Activated T-cell treated with anti-CD3 and anti-CD28 coated beads for 48 hours (primary cell): ENCODE measurements at regions not wholly inside any gene's neighbourhood (a gene's known extent, or its start where the extent isn't known, plus 50 kb on each side); places are given as distances from the start of the nearest gene placed in this dataset.
"Not testable (repeated sequence)": the region's sequence is repeated elsewhere in the genome, so short reads cannot be mapped to it uniquely, and the experiment has no call there.

Experiments
- DNase-seq: peaks from one replicate; pipeline ENCODE4 v3.0.0-alpha.2; 2020; ENCODE audit warnings: low read depth

DNA sequence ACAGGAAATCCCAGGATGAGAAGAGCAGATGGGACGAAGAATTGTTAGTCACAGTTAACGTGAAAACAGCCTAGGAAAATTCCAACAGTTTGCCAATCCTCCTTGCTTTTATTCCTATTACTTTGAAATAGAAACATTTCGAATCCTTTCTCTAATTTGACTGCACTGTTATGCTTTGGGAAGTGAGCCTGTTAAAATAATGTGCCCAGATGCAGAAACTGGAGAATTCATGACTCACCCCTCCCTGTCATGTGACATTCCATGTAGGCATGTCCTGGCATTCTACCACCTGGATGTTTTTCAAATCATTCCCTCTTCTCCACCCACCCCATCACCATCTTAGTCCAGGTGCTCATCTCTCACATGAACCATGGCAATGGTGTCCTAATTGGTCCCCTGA is 107.3 kb downstream of the MINAR1 start:
- no peak for DNase-seq

DNA sequence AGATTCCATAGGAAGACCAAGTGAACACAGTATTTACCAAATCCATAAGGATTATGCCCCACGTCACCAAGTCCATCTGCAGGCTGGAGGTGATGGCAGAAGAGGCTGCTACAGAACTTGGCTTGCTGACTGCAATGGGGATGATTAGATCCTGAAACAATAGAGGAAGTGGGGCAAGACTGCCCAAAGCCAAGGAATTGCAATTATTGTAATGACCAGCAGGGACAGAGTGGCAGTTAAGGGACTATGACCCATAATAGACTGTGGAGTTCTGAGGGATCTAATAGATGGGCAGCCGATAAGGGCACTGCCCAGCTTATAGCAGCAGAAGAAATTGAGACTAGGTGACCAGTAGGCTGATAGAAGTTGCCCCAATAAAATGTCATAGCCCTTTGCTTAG is 108.4 kb downstream of the MINAR1 start:
- DNase-seq, result no peak

DNA sequence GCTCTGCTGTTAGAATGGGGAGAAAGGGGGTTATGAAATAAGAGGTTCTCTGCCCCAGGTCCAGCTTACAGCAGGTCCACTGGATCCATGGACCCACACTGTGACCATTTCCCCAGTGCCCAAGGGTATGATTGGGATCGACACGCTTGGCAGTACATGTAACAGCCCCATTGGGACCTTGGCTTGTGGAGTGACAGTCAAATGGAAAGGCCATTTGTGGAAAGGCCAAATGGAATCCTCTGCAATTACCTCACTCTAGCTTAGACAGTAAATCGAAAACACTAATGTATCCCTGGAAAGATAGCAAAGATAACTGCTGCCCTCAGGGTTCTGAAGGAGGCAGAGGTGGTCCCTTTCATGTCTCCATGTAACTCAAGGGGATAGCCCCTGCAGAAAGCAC is 109.1 kb downstream of the MINAR1 start:
- DNase-seq, result no peak

DNA sequence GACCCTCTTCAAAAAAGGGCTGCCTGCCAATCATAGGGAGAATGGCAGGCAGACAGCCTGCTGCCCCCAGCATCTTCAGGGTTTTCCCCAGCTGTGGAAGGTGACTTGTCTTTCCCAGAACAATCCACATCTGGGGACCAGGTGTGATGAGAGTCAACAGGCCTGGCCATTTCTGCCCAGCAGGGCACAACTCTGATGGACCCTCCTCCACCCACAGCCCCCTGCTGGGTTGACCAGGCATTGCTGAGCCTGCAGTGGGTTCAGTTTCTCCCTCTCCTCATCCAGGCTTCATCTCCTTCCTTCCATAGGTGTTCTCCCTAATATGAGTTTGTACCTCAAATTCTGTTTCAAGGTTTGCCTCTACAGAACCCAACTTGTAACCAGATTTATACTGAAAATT is 111.0 kb downstream of the MINAR1 start:
- DNase-seq, result no peak

DNA sequence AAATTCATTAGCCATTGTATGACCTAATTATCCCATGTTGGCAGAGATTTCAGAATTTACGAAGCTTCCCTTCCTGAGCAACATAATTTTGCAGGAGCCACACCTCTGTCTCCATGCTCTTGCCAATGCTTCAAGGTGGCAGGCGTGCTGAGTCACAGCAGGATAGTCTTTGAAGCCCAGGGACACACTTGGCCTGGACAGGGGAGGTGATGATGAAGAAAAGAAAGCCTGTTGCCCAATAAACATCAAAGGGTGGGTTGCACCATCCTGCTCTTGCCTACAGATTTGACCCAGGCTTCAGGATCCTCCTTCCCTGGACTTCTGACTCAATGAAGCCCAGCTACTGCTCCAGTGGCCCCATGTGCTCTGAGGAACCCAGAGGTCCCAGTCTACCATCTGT is 117.1 kb downstream of the MINAR1 start:
- no peak for DNase-seq

DNA sequence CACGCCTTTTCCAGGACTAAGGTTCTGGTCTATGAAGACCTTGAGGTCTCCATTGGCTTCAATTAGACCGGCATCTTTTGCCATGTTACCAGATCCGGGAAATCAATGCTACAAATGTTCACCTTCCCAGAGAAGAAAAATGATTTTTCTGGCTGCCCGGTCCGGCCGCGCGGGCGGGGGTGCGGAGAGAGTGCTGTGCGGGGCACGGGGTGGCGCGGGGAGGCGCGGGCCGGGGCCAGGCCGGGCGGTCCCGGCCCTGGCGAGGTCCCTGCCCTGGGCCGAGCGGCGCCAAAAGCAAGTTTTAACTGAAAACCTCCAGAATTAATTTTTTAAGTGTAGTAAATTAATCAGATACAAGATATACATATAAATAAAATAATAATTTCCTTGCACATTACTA is 128.2 kb downstream of the MINAR1 start:
- DNase-seq, result no peak

DNA sequence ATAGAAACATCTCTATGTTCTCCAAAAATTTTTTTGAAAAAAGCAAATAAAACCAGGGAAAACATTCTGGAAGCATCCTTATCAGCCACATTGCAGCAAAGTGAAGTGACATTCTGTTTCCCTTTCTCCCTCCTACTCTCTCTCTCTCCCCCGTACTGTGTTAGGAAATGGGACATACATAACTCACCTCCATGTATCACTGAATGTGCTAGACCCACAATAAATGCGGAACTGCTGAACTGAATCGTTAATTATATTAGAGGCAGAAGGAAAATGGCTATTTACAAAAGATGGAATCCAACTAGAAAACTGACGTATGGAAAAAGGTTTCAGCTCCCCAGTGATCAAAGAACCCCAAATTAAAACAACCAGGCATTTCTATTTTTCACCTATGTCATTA is 129.8 kb downstream of the MINAR1 start:
- no peak for DNase-seq

DNA sequence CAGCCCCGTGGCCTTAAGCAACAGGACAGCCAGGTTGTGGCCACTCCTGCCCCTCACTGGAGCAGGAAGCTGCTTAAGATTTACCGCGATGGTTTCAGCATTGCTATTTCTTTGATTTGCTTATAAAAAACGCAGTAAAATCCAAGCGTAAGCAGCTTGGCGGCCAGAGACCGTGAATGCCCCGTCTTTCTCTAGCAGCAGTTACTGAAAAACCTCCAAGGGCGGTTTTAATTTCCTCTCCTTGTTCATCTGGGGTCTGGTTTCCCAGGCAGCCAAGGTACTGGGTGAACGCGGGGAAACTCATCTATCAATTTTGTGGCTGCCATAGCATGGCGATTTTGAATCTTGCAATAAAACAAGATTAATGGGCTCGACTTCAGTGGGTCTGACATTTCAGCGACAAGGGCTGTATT is 130.3 kb downstream of the MINAR1 start:
- DNase-seq, result no peak

DNA sequence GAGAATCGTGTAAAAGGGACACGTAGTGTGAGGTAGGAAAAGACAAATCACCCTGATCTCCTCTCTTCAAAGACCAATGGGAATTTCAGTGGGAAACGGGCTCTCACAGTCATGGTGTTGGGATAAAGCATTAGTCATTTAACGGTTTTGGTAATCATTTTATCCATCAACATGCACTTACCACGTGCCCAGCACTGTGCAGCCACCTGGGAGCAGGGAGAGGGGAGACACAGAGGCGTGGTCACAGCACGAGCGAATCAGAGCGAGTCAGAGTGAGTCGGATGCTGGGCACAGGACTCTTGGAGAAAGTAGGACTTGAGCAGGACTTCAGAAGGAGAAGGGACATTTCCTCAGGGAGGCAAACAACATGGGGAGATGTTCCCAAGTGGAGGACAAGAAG is 130.8 kb downstream of the MINAR1 start:
- DNase-seq, result no peak

DNA sequence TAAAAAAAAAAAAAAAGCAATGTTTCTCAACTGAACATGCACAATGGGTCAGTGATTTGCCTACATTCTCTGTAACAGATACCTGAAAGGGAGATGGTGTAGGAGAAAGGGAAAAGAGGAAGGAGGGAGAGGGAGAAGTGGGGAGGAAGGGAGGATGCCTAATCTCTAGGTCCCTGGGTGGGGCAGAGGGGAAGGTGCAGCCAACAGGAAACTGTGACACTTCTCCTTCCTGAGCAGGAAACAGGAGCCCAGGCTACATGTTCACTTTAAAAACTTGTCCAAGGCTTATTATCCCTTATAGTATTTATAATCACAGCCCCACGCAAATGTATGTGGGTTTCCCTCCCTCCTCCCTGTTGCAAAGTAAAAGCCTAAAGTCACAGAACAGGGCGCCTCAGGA is 137.9 kb downstream of the MINAR1 start:
- no peak for DNase-seq

DNA sequence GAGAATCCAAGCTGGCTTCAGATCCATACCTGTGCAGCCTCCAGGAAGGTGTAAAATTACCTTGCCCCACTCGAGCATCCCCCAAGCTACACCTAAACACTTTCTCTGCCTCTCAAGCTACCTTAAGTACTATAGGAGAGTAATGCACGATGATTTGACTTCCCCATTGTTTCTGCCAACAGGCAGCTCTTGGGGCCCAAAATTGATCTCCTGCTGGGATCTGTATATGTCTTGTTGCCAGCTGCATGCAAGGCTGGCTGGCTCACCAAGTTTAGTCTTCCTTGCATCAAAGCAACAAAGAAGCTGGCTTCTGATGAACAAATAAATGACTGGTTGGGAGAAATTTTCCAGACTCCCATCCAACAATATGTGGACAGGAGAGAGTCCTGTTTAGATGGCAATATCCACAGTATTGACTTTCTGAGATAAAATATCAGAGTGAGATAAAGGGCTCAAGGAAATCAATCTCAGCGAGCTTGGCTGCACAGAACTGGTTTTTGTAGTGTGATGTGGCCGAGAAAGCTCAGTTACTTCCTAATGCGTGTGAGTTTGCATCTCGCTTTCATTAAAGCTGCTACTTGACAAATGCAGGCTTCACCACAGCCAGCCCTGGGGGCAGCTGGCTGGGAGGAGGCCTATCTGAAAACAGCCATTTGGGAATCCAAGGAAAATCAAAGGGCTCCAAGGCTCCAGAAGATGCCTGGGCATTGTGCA is 140.7 kb downstream of the MINAR1 start:
- DNase-seq, result no peak

DNA sequence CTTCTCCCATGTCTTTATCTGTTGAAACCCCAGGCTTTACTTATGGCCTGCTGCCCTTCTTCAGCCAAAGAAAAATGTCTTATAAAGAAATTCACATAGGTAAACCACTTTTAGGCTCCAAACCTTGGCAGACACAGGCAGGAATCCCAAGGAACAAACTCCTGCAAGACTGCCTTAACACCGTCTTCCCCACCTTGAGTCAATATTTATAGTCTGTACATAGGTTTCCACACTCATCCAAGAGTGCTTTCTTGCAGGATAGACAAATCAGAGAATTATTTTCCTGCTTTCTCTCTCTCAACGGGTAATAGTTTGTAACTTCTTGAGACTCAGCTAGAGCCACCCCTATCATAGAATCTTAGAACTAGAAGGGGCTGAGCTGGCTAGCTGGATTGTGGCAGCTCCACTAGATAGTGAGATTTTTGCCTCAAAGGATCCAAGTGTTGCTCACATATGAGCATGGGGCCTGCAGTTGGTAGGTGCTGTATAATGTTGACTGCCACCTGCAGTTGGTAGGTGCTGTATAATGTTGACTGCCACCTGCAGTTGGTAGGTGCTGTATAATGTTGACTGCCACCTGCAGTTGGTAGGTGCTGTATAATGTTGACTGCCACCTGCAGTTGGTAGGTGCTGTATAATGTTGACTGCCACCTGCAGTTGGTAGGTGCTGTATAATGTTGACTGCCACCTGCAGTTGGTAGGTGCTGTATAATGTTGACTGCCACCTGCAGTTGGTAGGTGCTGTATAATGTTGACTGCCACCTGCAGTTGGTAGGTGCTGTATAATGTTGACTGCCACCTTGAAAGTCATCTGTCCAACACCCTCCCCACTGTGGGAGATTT is 142.5 kb downstream of the MINAR1 start:
- not testable (repeated sequence) for DNase-seq

DNA sequence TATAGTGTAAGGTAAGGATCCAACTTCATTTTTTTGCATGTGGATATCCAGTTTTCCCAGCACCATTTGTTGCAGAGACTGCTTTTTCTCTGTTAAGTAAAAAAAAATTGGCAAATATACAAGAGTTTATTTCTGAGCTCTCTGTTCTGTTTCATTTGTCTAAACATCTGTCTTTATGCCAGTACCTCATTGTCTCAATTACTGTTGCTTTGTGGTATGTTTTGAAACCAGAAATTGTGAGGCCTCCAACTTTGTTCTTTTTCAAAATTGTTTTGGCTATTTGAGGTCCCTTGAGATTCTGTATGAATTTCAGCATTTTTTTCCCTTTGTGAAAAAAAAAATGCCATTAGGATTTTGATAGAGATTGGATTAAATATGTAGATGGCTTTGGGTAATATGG is 150.5 kb downstream of the MINAR1 start:
- no peak for DNase-seq

DNA sequence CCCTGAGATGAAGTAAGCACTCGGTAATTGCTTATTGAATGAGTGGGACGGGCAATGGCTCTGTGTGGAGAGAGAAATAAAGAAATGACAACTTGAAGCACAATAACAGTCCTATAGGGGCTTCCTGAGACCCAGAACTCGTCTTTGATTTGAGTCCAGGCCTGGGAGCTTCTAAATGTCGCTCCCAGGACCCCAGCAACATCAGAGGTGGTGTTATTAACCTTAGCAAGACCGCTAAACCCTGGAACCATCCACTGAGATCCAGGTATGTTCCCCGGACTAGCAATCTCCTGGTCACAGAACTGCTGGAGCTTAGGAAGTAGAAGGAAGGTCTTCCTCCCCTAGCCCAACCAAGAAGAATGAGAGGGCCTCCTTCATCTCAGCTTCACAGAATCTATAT is 160.0 kb downstream of the MINAR1 start:
- no peak for DNase-seq

DNA sequence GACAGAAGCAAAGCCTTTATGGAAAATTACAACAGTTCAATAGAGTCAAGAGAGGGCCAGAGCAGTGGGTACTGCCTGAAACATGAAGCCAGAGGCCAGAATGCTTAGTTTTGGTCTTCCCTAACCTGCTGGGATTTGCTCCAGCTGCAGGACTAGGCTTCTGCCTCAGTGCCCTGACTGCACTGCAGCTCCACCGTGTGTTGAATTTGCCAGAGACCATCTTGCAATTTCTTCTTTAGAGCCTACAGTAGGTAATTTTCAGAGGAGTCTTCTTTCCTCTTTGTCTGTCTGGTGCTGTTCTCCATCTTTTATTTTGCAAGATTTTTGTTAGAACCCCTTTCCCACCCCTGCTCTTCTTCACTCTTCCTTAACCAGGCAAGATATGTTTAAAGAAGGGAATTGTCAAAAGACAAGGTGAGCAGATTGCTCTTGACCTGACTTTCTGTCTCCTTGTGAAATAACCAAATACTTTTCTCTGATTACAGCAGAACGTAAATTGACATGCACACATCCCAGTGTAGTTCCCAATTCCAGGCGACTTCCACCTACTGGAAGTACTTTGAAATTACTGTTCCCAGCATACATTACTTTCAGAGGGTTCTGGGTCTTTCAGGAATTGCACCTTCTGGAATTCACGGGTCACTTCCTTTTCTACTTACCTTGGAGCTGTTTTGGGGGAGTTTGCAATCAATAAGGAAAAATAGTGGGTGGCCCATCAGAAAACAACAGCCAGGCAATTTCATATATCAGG is 161.2 kb downstream of the MINAR1 start:
- DNase-seq, result no peak

DNA sequence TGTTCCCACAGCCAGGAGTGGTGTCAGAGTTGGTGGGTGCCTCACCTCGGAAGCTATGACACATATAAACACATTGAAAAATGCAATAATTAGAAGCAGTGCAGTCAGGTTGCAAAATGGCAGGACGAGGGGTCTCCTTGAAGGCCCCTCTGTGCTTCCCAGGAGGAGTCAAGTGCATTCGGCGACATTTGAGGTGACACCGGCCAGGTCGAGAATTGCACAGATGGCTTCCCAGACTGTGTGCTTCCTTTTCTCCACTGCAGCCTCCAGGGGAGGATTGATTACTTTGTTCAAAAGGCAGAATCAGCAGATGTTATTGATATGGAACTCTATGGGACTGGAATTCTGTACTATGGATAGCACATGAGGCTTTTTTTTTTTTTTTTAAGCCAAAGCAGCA is 163.2 kb downstream of the MINAR1 start:
- DNase-seq, result no peak

DNA sequence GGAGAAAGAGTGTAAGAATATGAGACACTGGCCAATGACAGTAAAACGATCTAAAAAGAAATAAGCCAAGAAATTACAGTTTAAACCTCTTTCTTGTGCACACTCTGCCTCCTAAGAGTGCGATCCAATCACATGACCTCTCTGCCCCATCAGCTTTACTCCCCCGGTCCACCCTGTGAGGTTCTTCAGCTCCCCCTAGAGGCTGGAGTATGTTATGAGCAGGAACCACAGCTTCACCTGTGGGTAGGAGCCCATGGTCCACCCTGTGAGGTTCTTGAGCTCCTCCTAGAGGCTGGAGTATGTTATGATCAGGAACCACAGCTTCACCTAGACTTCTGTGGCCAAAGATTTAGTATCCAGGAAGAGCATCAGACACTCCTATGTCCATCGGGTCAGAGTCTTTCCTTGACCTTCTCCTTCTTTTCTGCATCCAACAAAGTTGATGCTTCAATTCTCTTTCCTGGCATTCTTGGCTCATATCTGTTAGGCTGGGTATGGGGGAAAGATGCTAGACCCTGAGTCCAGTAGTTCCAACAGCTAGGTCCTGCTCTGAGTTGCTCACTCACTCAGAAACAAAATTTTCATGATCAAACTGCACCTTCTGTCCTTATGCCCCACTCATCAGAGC is 164.0 kb downstream of the MINAR1 start:
- peak; percentile 48 for DNase-seq

DNA sequence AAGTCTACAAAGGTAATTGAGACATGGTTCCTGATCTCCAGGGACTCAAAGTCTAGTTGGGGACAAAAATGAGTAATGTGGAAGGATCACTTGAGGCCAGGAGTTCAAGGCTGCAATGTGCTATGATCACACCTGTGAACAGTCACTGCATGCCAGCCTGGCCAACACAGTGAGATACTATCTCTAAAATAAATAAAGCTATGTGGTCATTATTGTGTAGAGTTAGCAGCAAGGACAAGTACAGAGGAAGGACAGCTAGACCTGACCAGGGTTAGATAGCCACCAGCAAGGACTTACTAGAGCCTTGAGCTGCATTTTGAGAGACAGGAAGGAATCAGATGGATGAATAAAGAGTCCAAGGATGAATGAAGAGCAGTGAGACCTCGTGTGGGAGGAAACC is 166.5 kb downstream of the MINAR1 start:
- DNase-seq, result no peak

DNA sequence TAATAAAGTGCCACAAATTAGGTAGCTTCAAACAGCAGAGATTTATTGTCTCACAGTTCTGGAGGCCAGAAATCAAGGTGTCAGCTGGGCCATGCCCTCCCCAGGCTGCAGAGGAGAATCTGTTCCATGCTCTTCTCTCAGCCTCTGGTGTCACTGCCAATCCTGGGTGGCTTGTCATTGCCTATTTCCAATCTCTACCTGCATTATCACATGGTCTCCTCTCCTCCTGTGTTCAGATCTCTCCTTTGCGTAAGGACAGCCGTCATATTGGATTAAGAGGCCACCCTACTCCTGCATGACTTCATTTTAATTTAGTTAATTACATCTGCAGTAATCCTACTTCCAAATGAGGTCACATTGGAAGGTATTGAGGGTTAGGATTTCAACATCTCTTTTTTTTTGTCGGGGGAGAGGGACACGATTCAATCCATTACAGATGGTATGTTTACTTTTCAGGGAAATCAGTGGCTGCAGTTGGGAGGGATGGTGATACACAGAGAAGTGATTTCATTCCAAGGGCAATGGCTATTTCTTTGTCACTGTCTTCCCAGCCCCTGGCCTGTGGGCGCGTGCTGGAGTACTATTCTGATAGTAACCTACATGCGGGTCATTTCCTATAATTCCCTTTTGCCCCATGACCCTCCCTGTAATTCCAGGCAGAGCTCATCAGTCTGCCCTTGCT is 169.4 kb downstream of the MINAR1 start:
- no peak for DNase-seq

DNA sequence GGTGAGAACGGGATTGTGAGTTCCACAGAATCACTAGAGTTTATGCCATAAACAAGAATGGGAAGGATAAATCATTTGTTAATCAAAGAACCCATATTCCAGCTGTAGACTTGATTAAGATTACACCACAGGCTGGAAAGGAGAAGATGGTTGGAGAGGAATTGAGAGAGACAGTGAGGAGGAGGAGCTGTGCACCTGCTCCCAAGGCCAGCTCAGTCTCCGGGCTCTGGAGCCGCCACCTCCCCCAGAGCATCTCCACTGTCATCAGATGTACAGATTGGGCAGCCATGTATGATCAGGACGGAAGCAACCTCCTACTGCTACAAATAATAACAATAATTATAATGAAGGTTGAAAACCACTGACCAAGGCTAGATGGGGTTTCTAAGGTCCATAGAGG is 170.0 kb downstream of the MINAR1 start:
- DNase-seq, result no peak

DNA sequence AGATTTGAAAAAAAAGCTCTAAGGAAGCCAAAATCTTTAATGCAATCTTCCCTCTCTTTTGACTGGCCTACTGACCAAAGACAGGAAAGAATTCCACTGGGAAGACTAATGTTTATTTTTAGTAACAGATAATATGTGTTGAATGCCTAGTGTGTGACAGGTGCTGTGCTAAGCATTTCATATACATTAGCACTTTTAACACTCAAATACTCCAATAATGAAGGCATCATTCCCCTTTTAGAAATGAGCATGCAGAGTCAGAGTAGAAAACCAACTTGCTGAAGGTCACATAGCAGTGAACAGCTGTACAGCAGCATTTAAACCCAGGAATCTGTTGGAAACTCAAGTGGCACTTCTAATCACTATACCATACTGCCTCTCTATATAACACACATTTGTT is 170.6 kb downstream of the MINAR1 start:
- DNase-seq, result no peak

DNA sequence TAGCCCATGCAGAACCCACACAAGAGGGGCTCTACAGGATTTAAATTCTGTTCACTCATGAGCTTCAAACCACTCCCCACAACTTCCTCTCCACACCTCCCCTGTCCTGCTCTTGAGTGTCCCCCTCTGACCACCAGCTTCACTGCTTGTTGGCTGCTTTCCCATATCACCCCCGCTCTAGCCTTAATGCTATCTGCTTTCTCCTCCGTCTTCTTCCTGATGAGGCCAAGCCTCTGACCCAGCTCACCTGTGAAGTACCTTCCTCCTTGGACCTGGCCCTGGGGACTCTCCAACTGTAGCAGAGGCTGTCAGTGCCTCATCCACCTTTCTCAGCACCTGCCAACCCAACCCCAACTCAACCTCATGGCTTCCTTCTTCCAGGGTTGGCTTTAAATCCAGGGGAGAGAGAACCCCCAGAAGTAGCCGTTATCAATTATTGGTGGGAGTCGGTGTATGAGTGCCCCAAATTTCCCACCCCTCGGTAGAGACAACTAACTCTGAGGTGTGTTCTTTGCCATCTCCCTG is 174.8 kb downstream of the MINAR1 start:
- no peak for DNase-seq
